PC-3 (cell line): ENCODE measurements at regions not wholly inside any gene's neighbourhood (a gene's known extent, or its start where the extent isn't known, plus 50 kb on each side); places are given as distances from the start of the nearest gene placed in this dataset.
"Not testable (repeated sequence)": the region's sequence is repeated elsewhere in the genome, so short reads cannot be mapped to it uniquely, and the experiment has no call there.

ENCODE experiments used
- ATAC-seq: fragments of 200-7000 bp; cut with Tn5 transposase; 2 replicates; pipeline ENCODE4 v1.9.1; 2020; ENCODE audit warnings: mild to moderate bottlenecking, moderate library complexity
- BruUV-seq: library from RNA; stranded (reverse); fragments of 400-500 nt; replicated peaks from 2 replicates; lab custom pipeline; 2021; lab: Mats Ljungman, UMichigan
- CTCF ChIA-PET: fragments of 300-600 bp; sonication (Branson Sonifier 250); formaldehyde crosslinking; loops from one replicate; lab custom pipeline; 2022; ENCODE audit warnings: antibody characterized with exemption; lab: Charles Lee
- POLR2A ChIA-PET: fragments of 300-600 bp; sonication (Branson Sonifier 250); formaldehyde crosslinking; loops from one replicate; lab custom pipeline; 2022; ENCODE audit warnings: antibody characterized with exemption; ENCODE audit not compliant: unreplicated experiment; lab: Charles Lee
- DNase-seq: peaks from one replicate; pipeline ENCODE4 v3.0.0-alpha.2; 2015
- H2AFZ ChIP-seq: fragments of 300-600 bp; sonication (generic); 2 replicates; pipeline ENCODE4 v1.6.0; 2016; ENCODE audit warnings: antibody characterized with exemption, low read length
- H3F3A ChIP-seq: fragments of 300-600 bp; sonication (generic); one replicate; pipeline ENCODE4 v1.6.0; 2017; ENCODE audit warnings: antibody characterized with exemption, low read length, control low read depth, mild to moderate bottlenecking; ENCODE audit not compliant: unreplicated experiment
- H3K27ac ChIP-seq: fragments of 300-600 bp; sonication (generic); 2 replicates; pipeline ENCODE4 v1.5.1; 2016; ENCODE audit warnings: mild to moderate bottlenecking, low read length
- H3K27me3 ChIP-seq: fragments of 300-600 bp; sonication (generic); 2 replicates; pipeline ENCODE4 v1.6.1; 2016; ENCODE audit warnings: low read length, mixed read lengths
- H3K36me3 ChIP-seq: fragments of 300-600 bp; sonication (generic); 2 replicates; pipeline ENCODE4 v1.6.1; 2016; ENCODE audit warnings: low read depth, mixed run types, low read length, mixed read lengths
- H3K4me1 ChIP-seq: fragments of 300-600 bp; sonication (generic); 2 replicates; pipeline ENCODE4 v1.5.1; 2016; ENCODE audit warnings: low read length; ENCODE audit not compliant: insufficient read depth
- H3K4me2 ChIP-seq: fragments of 300-600 bp; sonication (generic); 2 replicates; pipeline ENCODE4 v1.6.0; 2016; ENCODE audit warnings: low read length
- H3K4me3 ChIP-seq: fragments of 300-600 bp; sonication (generic); 2 replicates; pipeline ENCODE4 v1.5.1; 2016; ENCODE audit warnings: mild to moderate bottlenecking, low read length, mixed read lengths
- H3K79me2 ChIP-seq: fragments of 300-600 bp; sonication (generic); 2 replicates; pipeline ENCODE4 v1.6.1; 2017; ENCODE audit warnings: low read length, mixed read lengths
- H3K9ac ChIP-seq: fragments of 300-600 bp; sonication (generic); 2 replicates; pipeline ENCODE4 v1.6.0; 2016; ENCODE audit warnings: mild to moderate bottlenecking, low read length
- H3K9me2 ChIP-seq: fragments of 300-600 bp; sonication (generic); replicated peaks from 2 replicates; pipeline ENCODE4 v1.6.1; 2016; ENCODE audit warnings: mixed run types, low read length, mixed read lengths
- H3K9me3 ChIP-seq: fragments of 300-600 bp; sonication (generic); 2 replicates; pipeline ENCODE4 v1.6.1; 2016; ENCODE audit warnings: low read length, mixed read lengths
- H4K20me1 ChIP-seq: fragments of 300-600 bp; sonication (generic); 2 replicates; pipeline ENCODE4 v1.6.1; 2016; ENCODE audit warnings: low read length, mixed read lengths
- CTCF ChIP-seq: fragments of 300-600 bp; sonication (generic); conservative IDR thresholded peaks from 2 replicates; pipeline ENCODE4 v1.5.1; 2017; ENCODE audit warnings: antibody characterized with exemption, low read depth, mild to moderate bottlenecking, low read length
- EZH2 ChIP-seq: fragments of 300-600 bp; sonication (generic); IDR thresholded peaks from one replicate; pipeline ENCODE4 v1.6.1; 2017; ENCODE audit warnings: antibody characterized with exemption, mild to moderate bottlenecking, low read length; ENCODE audit not compliant: unreplicated experiment
- EZH2phosphoT487 ChIP-seq: fragments of 300-600 bp; sonication (generic); IDR thresholded peaks from 2 replicates; pipeline ENCODE4 v1.6.1; 2018; ENCODE audit warnings: mild to moderate bottlenecking, antibody characterized with exemption, low read length, borderline replicate concordance
- intact Hi-C: fragments of 100-400 bp; cut with micrococcal nuclease; formaldehyde crosslinking; loops from 2 replicates; pipeline ENCODE4 v1.9.0; 2023

- Histone ChIP-seq H3K9ac (no peak overlapping the region), H3K9me3 (no peaks in the 10 kb centered on the region), H4K20me1 (no peaks in the 10 kb centered on the region), H3K36me3 (no peaks in the 10 kb centered on the region), H3K79me2 (no peaks in the 10 kb centered on the region), H3K27me3 (peaks cover 82% of the 10 kb centered on the region), H2AFZ (no peak overlapping the region), H3F3A (no peaks in the 10 kb centered on the region), H3K4me2 (no peak overlapping the region), H3K27ac (no peak overlapping the region), H3K9me2 (no peaks in the 10 kb centered on the region), H3K4me1 (no peaks in the 10 kb centered on the region), H3K4me3 (no peak overlapping the region)
- ChIA-PET CTCF (no interaction called here), POLR2A (no interaction called here)
- DNase-seq (no peak), ATAC-seq (no peak)
- BruUV-seq = no TSS peak
- TF ChIP-seq CTCF = no peak
- TF ChIP-seq EZH2 = no peak
- TF ChIP-seq EZH2phosphoT487 = no peak
- intact Hi-C loops = no loop called here
Measured at GRCh38 chr6:866316-866715, 173.4 kb upstream of the EXOC2 start.

GRCh38 chr6:865846-866245, 172.9 kb upstream of the EXOC2 start:
- no TSS peak for BruUV-seq
- POLR2A ChIA-PET = no interaction called here
- intact Hi-C loops = no loop called here
- no peak overlapping the region for H3K27ac ChIP-seq
- H3K79me2 ChIP-seq = no peaks in the 10 kb centered on the region
- no peak for TF ChIP-seq EZH2phosphoT487
- TF ChIP-seq CTCF = no peak
- TF ChIP-seq EZH2 = no peak
- H3K27me3 ChIP-seq = peaks cover 82% of the 10 kb centered on the region
- H3K4me2 ChIP-seq = no peak overlapping the region
- H3K36me3 ChIP-seq = no peaks in the 10 kb centered on the region
- H3K4me1 ChIP-seq = no peaks in the 10 kb centered on the region
- DNase-seq (no peak), ATAC-seq (no peak)
- H3K9me2 ChIP-seq = no peaks in the 10 kb centered on the region
- H3K9me3 ChIP-seq = no peaks in the 10 kb centered on the region
- no peaks in the 10 kb centered on the region for H3F3A ChIP-seq
- H3K4me3 ChIP-seq = no peak overlapping the region
- H4K20me1 ChIP-seq = no peaks in the 10 kb centered on the region
- CTCF ChIA-PET = no interaction called here
- H3K9ac ChIP-seq = no peak overlapping the region
- no peak overlapping the region for H2AFZ ChIP-seq

GRCh38 chr6:863831-864230, 170.9 kb upstream of the EXOC2 start:
- POLR2A ChIA-PET = no interaction called here
- no peaks in the 10 kb centered on the region for H3K9me2 ChIP-seq
- no peaks in the 10 kb centered on the region for H3K4me1 ChIP-seq
- TF ChIP-seq CTCF (no peak), EZH2 (no peak), EZH2phosphoT487 (no peak)
- no peak overlapping the region for H3K4me3 ChIP-seq
- BruUV-seq = no TSS peak
- H2AFZ ChIP-seq = no peak overlapping the region
- no peak for DNase-seq
- H3K9me3 ChIP-seq = no peaks in the 10 kb centered on the region
- H4K20me1 ChIP-seq = no peaks in the 10 kb centered on the region
- CTCF ChIA-PET = no interaction called here
- no peak overlapping the region for H3K9ac ChIP-seq
- no peaks in the 10 kb centered on the region for H3K79me2 ChIP-seq
- intact Hi-C loops = no loop called here
- H3F3A ChIP-seq = no peaks in the 10 kb centered on the region
- no peak overlapping the region for H3K27ac ChIP-seq
- peaks cover 81% of the 10 kb centered on the region for H3K27me3 ChIP-seq
- H3K36me3 ChIP-seq = no peaks in the 10 kb centered on the region
- no peak overlapping the region for H3K4me2 ChIP-seq
- no peak for ATAC-seq

GRCh38 chr6:863127-863526, 170.2 kb upstream of the EXOC2 start:
- H3K79me2 ChIP-seq, H3K36me3 ChIP-seq, POLR2A ChIA-PET, H3K4me2 ChIP-seq, DNase-seq, H3F3A ChIP-seq, H3K9me2 ChIP-seq, CTCF ChIA-PET, H3K4me1 ChIP-seq, H2AFZ ChIP-seq, ATAC-seq, H3K27ac ChIP-seq, H3K9me3 ChIP-seq, H4K20me1 ChIP-seq, BruUV-seq, H3K4me3 ChIP-seq, H3K9ac ChIP-seq, intact Hi-C loops: not testable (repeated sequence)
- H3K27me3 ChIP-seq = peaks cover 81% of the 10 kb centered on the region
